Central memory CD4-positive, alpha-beta T cell (primary cell): ENCODE measurements at regions not wholly inside any gene's neighbourhood (a gene's known extent, or its start where the extent isn't known, plus 50 kb on each side); places are given as distances from the start of the nearest gene placed in this dataset.

Experiments used
- DNase-seq: peaks from one replicate; pipeline ENCODE4 v3.0.0; 2022

DNA sequence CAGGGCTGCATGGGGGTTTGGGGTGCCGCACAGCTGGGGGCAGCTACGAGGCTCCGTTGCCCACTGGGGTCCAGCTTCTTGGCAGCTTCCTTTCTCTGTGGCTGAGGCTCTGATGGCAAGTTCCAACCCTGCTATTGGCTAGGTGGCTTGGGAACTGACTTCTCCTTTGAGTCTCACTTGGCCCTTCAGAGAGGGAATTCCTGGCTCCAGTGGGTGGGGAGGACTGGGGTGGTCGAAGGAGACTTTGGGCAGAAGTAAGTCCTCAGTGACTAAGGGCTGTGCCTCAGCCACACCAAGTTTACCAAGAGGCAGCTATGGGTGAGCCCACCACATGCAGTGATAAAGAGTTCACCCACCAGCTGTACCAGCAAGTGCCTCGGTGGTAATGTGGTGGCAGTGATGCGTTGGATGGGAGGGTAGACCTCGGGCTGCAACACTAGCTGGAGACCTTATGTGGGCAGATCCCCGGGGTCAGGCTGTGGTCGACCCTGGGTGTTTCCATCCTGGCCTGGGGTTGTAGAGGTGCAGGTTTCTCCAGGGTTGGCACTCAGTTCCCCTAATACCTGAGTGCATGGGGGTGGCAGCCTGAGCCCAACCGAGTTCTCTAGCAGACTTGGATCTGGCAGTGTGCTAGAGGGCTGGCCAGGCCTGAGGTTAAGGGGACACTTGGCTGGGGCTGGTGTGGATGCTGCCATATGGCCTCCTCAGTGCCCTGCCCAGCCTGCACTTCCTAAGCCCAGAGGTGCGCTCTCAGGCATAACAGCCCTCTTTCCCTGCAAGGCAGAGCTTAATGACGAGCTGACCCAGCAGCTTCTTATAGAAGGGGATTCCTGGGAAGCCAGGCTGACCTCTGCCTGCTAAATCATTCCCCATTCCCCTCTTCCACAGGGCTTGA lies 197.0 kb upstream of the CADM1 start:
- no peak for DNase-seq

DNA sequence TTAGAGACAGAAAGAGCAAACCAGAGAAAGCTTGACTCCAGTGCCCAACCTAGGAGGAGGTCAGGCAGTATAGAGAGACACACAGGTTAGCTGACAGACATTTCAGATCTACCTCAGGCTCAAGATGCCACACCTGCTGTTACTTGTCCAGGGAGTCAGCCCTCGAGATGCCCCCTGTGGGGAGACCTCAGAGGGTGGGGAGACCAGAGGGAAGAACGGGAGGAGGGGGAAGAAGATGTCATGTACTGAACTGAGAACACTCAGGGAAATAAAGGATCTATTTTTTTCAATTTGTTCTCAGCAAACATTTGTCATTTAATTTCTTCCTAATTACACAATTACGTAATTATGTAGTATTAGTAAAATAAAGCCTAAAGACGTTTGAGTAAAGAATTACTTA lies 196.3 kb upstream of the CADM1 start:
- DNase-seq: no peak

DNA sequence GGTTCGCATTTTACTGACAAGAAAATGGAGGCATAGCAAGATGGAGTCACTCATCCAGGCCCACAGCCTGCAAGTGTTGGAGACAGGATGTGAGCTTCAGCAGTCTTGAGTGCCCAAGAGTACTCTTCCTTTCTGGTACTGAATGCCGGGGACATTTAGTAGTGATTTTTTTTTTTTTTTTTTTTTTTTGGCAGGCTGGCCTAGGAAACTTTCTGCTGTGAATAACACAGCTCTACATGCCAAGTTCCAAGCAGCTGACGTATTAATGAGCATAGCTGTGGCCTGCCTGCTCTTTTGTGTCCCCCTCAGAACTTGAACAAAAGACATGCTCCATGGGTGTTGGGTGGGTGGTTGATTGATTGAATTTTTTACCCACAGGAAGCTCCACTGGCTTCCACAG lies 195.5 kb upstream of the CADM1 start:
- no peak for DNase-seq

DNA sequence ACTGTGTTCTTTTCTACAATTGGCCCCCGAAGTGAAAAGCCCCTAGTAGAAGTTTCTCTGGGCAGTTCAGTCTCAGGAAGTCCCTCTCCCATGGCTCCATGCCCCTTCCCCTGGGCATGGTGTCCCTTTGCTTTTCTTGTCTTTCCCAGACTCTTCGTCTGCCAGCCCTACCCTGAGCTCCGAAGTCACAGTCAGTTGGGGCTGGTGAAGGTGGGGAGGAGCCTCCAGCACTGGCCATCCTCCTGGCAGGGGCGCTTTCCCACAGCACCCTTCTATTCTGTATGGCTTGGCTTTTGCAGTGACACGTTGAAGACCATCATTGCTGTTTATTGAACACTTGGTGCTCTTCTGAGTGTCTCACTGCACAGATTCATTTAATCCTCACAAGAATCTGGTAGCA lies 195.1 kb upstream of the CADM1 start:
- DNase-seq: no peak

DNA sequence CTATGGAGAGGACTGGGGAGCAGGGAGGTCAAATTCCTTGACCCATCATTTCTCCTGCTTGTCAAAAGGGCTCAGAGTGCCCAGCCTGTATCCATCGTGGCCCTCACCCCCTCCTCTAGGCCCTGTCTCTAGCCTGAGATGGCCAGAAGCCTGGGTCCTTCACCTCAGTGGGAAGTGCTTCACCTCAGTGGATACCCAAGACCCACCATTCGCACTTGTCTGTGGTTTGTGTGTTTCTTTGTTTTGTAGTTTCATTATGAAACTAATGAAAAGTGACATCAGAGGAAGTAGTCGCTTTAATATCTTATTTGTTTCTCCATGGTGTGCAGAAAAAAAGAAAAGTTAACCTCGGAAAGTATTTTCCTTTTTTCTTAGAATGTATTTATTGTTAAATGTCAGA lies 194.0 kb upstream of the CADM1 start:
- DNase-seq: no peak

DNA sequence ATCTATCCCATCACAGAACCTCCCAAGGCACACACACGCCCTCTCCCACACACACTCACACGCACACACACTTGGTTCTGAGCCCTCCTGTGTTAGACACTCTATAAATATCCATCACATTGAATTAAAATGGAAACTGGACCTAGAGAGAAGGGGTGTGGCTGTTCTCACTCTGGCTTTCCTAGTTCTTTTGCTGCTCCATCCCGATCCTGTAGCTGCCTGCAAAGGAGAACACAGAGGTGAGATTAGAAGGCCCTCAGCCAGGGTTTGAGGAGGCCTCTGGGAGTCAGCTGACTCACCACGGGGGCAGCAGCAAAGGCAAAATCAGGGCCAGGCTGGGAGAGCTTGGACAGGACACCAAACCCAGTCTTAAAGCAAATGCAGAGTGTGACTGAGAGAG lies 192.3 kb upstream of the CADM1 start:
- no peak for DNase-seq

DNA sequence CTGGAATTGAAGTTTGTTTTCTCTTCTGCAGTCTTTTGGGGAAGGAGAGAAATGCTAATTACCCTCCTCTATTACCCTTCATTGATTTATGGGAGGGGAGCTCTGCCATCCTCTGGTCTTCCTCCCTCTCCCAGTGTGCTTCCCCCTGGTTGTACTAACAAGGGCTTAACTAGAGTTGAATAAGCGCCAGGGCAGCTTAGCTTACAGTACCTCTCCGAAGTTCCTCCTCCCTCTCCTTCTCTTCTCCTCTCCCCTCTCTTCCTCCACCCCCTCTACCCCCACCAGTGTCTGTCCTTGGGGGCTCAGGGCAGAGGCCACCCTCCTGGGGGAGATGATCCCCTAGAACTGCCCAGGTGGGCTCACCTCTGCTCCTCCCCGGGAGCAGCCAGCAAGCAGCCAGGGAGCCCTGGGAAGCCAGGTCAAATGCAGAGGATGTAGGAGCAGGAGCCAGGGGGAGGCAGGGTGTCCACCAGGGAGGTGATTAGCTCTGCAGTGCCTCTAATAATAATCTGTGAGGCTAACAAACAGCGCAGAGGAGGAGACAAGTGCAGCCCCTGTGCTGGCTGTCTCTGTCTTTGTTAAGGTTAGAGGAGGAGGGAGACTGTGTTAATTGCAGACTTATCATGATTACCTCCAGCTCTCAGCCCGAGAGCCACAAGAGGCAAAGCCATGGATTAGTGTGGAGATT lies 191.6 kb upstream of the CADM1 start:
- DNase-seq: no peak

DNA sequence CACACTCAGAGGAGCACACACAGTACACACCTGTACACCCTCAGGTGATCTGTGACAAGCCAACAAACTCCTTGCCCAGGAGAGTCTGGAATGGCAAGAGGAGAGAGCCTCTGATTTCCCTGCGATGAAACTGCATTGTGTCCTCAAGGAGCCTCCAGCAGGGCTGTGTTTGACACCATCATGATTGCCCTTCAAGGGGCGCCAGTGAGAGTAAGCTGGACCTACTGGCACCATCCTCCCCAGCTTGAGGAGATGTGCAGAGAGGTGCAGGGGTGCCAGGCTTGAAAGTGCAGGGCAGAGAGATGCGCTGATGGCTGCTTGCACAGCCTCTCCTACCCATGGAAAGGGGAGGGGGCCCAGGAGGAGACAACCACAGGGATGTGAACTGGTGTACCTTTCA lies 188.8 kb upstream of the CADM1 start:
- no peak for DNase-seq

DNA sequence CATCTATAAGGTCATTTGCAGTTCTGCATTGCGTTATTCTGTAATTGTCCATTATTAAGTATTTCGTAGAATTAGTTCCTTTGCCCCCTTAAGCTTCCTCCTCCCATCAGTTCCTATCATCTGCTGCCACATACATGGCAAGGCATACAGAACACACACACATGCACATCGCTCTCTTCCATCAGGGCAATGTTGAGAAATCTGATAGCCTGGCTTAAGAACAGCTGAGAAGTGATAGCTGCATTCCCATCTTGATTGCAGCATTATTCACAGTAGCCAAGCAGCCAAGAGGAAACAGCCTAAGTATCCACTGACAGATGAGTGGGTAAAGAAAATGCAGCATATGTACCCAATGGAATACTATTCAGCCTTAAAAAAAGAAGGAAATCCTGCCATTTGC lies 186.8 kb upstream of the CADM1 start:
- no peak for DNase-seq

DNA sequence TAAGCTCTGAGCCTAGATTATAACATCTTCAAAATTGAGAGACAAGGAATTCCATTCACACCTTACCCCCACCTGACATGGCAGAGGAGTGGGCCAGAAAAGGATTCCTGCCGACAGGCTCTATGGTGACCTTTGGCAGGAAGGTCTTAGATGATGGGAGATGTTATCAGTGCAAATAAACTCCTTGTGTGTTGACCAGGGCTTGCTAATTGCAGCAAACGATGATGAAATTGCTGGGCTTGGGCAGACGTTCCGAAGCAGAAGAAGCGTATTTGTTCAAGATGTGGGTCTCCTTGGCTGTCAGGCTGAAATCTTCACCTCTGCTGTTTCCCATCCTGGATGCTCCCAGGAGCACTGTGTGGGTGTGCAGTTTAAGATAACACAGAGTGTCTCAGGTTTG lies 183.7 kb upstream of the CADM1 start:
- no peak for DNase-seq

DNA sequence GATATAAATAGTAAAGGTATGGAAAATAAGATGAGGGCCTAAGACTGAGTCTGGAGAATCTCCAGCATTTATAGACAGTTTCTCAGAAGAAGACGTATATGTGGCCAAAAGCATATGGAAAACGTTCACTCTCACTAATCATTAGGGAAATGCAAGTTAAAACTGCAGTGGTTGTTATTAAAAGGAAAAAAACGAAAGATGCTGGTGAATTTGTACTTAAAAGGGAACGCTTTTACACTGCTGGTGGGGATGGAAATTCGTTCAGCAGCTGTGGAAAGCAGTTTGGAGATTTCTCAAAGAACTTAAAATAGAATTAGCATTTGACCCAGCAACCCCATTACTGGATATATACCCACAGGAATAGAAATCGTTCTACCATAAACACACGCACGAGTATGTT lies 180.5 kb upstream of the CADM1 start:
- no peak for DNase-seq

DNA sequence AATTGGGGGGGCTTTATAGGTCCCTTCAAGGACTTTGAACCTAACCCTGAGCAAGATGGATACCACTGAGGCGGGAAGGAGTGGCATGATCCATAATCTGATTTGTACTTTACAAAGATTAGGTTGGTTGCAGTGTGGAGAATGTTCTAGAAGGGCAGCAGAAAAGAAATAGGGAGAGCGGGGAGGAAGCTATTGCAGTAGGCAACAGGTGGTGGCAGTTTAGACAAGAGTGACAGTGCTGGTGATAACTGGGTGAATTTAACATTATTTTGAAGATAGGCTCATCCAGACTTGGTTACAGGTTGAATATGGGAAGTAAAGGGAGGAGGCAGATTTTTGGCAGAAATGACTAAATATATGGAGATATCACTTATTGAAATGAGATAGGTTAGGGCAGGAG lies 179.9 kb upstream of the CADM1 start:
- no peak for DNase-seq

DNA sequence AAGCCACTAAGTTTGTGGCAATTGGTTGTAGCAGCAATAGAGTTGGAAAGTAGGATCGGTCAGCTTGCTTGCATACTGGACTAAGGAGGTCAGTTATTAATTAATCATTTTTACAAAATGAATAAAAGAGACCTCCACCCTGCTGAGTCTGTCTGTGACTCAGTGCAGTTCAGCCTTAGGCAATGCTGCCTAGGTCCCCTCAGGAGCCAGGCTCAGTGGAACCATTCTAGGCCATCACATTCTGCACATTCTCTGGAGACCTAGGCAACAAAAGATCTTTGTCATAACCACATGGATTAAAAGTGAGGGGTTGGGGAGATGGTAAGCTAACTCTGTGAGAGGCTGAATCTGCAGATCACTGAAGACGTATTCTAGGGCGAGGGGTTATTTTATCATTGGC lies 178.7 kb upstream of the CADM1 start:
- DNase-seq: no peak

DNA sequence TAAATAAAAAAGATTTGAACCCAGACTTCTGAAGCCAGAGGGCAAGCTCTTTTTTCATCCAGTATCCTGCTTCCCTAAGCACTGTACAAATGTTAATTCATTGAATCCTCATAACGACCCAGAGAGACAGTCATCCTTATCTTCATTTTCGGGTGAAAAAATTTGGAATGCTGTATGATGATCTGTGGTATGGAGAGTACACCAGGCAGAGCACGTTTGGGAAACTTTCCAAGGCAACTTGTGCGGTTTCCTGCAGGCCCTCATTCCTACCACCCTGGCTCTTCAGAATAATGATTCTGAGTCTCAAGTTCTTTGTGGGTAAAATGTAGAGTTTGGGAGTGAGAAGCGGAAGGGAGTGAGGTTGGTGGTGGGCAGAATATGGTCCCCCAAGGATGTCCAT lies 177.9 kb upstream of the CADM1 start:
- no peak for DNase-seq

DNA sequence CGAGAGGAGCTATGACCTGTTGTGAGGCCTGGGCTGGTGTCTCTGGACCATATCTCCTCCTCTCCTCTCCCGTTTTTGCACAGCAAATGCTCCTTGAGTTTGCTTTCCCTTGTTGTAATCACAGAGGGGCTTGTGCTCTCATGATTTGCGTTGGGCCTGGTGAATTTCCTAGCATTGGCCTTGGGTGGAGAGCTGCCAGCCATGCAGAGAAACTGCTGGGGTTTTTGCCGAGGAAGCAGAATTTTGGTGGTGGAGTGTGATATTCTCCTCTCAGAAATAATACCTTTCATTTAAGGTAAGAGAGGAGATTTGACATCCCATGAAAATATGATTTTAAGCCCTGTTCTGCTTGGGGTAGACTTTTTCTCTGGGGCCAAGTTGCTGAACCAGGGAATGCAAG lies 175.7 kb upstream of the CADM1 start:
- DNase-seq: no peak

DNA sequence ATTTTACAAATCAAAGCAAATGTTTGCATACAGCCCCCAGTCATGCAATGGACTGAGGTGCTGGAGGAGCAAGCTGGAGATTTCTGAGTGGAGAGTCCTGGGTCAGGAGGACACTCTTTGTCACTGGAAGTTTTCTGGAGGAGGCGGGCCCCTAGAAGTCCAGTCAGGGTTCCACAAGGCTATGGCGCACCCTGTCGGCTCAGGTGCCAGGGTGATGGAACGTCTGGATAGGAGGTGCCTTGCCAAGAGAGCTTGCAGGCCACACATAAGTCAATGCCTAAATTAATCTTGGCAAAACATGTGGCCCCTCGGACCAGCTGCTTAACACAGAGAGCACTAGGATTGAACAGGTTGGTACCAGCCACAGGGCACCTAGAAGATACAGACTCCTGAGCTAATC lies 174.7 kb upstream of the CADM1 start:
- no peak for DNase-seq

DNA sequence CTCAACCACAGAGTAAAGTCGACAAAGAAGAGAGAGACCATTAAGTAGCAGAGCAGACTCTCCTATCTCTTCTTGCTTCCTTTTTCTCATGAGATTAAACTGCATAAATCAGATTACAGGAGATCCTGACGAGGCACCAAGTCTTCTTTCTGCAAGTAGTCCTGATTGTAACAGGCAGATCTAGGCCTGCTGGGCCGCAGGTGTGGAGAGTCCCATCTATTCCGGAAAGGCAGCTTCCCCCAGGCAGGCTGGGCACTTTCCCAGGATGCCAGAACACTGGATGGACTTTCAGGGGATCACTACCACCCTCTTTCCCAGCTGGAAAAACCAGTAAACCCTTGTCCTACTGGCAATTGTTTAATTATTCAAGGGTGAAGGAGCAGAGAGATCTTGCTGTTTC lies 173.0 kb upstream of the CADM1 start:
- DNase-seq: no peak

DNA sequence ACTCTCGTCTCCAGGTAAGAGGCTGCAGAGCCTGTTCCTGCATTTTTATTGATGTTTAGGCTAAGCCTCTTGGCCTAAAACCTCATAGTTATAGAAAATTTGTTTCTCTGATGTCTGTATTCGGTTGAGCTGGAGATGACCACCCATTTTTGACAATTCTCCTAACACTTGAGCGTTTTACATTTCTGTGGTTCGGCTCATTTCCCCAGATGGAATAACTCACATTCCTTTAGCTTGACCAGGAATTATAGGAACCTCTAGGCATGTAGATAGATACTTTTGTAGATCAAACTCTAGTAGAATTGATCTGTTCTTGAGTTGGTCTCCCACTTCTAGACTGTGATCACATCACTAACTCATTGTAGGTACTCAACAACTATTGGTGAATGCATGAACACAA lies 172.6 kb upstream of the CADM1 start:
- no peak for DNase-seq

DNA sequence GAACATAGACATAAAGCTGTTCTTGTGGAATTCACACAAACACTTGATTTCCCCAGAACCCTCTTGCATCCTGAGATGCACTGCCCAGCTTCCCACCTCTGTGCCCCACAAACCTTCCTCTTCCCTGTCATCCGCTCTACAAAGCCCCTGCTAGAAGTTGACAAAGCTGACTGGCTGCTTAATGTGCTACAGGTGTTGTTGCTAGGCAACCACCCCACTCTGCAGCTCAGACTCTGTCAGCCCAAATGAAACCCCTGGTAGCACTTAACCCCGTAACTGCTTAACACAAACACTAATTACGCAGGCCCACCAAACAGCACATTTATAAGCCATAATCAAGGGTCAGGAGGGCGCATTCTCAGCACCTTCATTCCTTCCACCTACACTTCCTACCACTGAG lies 172.0 kb upstream of the CADM1 start:
- no peak for DNase-seq

DNA sequence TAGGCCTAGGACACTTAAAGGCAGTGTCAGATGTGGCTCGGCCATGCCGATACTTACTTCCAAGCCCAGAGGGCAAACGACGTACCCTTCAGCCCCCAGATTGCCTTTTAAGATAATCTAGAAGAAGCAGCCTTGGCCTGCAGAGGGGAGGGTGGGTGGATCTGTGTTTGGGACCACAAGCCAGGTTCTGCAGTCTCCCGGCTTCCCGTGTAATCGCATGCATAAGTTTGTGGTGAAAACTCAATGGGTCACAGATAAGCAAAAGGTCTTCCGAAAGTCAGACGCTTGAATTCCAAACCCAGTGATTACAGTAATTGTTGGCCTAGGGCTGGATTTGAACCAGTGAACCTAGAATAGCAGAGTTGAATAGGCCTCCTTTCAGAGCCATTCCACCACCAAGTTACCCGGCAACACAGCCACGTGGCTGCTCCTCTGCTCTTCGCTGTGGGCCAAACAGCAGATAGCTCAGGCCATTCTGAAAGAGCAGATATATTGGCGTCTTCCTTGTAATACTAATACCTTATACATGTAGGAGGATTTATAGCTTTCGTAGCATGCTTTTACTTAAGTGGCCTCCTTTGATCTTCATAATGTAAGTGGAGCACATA lies 170.8 kb upstream of the CADM1 start:
- no peak for DNase-seq

DNA sequence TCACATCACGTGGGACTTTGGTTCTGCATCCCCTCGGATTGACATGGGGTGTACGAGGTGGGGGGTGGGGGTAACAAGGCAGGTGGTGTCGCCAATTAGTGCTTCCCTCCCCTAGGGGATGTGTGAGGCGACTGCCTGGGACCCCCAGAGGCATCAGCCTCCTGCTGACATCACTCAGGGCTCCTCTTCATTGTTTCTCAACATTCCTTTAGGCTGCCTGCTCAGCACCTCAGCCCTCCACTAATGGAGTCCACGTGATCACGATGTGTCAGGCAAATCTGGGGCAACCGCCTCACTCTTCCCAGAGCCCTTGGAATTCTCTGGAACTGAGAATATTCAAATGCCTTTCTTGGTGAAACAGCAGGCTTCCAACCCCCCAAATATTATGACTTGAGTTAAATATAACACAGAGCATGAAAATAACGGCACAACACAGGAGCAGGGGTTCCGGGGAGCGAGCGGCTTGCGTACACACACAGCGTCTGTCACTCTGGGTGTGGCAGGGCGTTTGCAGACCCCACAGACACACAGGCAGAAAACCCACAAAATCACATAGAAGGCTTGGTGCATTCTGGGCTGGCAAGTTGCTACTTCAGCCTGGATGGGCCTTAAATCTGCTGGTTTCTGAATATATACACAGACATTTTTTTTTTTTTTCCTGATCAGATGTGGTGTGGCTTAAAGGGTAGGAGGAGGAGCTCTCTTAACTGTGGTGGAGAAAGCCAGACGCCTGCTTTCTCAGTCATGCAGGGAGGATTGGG lies 170.1 kb upstream of the CADM1 start:
- DNase-seq: no peak

DNA sequence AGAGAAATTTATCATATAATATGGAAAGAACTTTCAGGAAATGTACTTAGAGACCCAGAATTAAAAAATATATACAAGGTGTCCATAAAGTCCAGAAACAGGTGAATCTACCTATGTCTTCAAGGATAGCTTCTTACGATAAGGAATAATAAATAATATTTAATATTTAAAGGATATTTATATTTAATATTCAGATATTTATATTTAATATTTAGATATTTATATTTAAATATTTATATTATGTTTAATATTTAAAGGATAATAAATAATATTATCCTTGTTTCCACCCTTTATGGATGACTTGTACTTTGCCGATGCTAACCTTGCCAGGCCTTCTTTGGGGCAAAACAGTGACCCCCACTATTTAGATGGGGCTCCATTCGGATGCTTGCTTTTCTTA lies 169.5 kb upstream of the CADM1 start:
- no peak for DNase-seq

DNA sequence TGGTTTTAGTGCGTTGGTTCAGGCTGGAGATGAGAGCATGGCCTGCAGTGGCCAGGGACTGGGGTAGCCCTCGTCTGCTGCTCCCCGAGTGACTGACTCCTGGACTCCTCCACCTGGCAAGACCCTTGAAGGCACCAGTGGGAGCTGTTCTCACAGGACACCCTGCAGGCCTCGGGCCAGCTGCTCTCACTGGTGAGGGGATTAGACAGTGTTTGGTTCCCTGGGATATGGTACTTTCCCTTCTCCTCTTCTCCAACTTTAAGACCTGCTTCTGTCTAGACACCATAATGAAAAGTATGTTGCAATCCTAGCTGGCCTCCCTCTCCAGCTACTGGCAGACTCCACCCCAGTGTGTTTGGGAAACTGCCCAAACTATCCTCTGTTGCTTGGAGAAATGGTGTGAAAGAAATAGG lies 168.8 kb upstream of the CADM1 start:
- DNase-seq: no peak
